ENCODE measurements at regions not wholly inside any gene's neighbourhood (a gene's known extent, or its start where the extent isn't known, plus 50 kb on each side); places are given as distances from the start of the nearest gene placed in this dataset.

- no TSS peak for BruUV-seq (replicated peaks)
- H3K9me3 ChIP-seq (ENCODE audit: low read depth, low read length, poor library complexity, severe bottlenecking) = no peaks in the 10 kb centered on the region
- H3K27ac ChIP-seq (ENCODE audit: low read depth, low read length, poor library complexity, severe bottlenecking) = no peak overlapping the region
- no peak for DNase-seq (ENCODE audit: low spot score)
- ChIA-PET CTCF (no interaction called here), POLR2A (ENCODE audit: low non-redundant PET) (no interaction called here)
- no peaks in the 10 kb centered on the region for H3K36me3 ChIP-seq (ENCODE audit: insufficient read depth, low read length, poor library complexity, severe bottlenecking)
- H3K4me3 ChIP-seq (ENCODE audit: low read depth, low read length, poor library complexity, severe bottlenecking) = no peak overlapping the region
- intact Hi-C loops (cut with micrococcal nuclease; ENCODE audit: unreplicated experiment) = no loop called here
- no peaks in the 10 kb centered on the region for H3K4me1 ChIP-seq (ENCODE audit: insufficient read depth, low read length, poor library complexity, severe bottlenecking)
- TF ChIP-seq CTCF (conservative IDR thresholded peaks at IDR 0.05; ENCODE audit: low read depth, low read length) (no peak), EZH2 (IDR thresholded peaks at IDR 0.05; ENCODE audit: borderline replicate concordance, low read depth, low read length, poor library complexity, severe bottlenecking) (no peak)
- H3K27me3 ChIP-seq (replicated peaks; ENCODE audit: insufficient read depth, low read depth, low read length, poor library complexity) = no peaks in the 10 kb centered on the region
These were observed 235.1 kb upstream of the PWP1 start for GRCh38 chr12:107450541-107450940.

DNA sequence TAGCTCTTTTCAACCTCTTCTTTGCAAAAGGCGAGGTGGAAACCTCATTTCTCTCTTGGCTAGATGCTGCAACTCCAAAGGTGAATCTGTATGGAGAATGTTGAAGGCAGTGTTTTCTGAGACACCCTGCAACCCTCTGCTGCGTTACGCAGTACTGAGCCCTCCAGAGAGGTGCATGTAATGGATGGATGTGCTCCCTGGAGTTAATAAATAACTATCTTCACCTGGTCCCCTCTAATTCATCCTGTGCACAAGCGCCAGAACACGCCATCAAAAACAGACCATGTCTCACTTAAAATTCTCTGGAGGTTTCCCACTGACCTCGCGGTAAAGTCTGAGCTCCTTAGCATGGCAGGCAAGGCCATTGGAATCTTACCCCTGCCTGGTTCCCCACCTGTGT, 234.4 kb upstream of the PWP1 start:
- BruUV-seq (replicated peaks) = no TSS peak
- Histone ChIP-seq H3K27me3 (replicated peaks; ENCODE audit: insufficient read depth, low read depth, low read length, poor library complexity) (no peaks in the 10 kb centered on the region), H3K9me3 (ENCODE audit: low read depth, low read length, poor library complexity, severe bottlenecking) (no peaks in the 10 kb centered on the region), H3K27ac (ENCODE audit: low read depth, low read length, poor library complexity, severe bottlenecking) (no peak overlapping the region), H3K36me3 (ENCODE audit: insufficient read depth, low read length, poor library complexity, severe bottlenecking) (no peaks in the 10 kb centered on the region), H3K4me1 (ENCODE audit: insufficient read depth, low read length, poor library complexity, severe bottlenecking) (no peaks in the 10 kb centered on the region), H3K4me3 (ENCODE audit: low read depth, low read length, poor library complexity, severe bottlenecking) (no peak overlapping the region)
- ChIA-PET POLR2A (ENCODE audit: low non-redundant PET) (no interaction called here), CTCF (no interaction called here)
- intact Hi-C loops (cut with micrococcal nuclease; ENCODE audit: unreplicated experiment) = no loop called here
- no peak for DNase-seq (ENCODE audit: low spot score)
- TF ChIP-seq CTCF (conservative IDR thresholded peaks at IDR 0.05; ENCODE audit: low read depth, low read length) (no peak), EZH2 (IDR thresholded peaks at IDR 0.05; ENCODE audit: borderline replicate concordance, low read depth, low read length, poor library complexity, severe bottlenecking) (no peak)

- Histone ChIP-seq H3K9me3 (ENCODE audit: low read depth, low read length, poor library complexity, severe bottlenecking) (no peaks in the 10 kb centered on the region), H3K27ac (ENCODE audit: low read depth, low read length, poor library complexity, severe bottlenecking) (no peak overlapping the region), H3K4me3 (ENCODE audit: low read depth, low read length, poor library complexity, severe bottlenecking) (no peak overlapping the region), H3K4me1 (ENCODE audit: insufficient read depth, low read length, poor library complexity, severe bottlenecking) (no peaks in the 10 kb centered on the region), H3K36me3 (ENCODE audit: insufficient read depth, low read length, poor library complexity, severe bottlenecking) (no peaks in the 10 kb centered on the region), H3K27me3 (replicated peaks; ENCODE audit: insufficient read depth, low read depth, low read length, poor library complexity) (no peaks in the 10 kb centered on the region)
- BruUV-seq (replicated peaks) = no TSS peak
- ChIA-PET CTCF (interaction anchor here (0.5 kb wide), 1 partner anchor 349 kb away, joined by 3 read pairs; no protein-coding TSS in a partner anchor), POLR2A (ENCODE audit: low non-redundant PET) (interaction anchor here (0.6 kb wide), 1 partner anchor 122 kb away, joined by 4 read pairs; no protein-coding TSS in a partner anchor)
- DNase-seq (ENCODE audit: low spot score) = no peak
- no peak for TF ChIP-seq CTCF (conservative IDR thresholded peaks at IDR 0.05; ENCODE audit: low read depth, low read length)
- TF ChIP-seq EZH2 (IDR thresholded peaks at IDR 0.05; ENCODE audit: borderline replicate concordance, low read depth, low read length, poor library complexity, severe bottlenecking) = no peak
- intact Hi-C loops (cut with micrococcal nuclease; ENCODE audit: unreplicated experiment) = no loop called here
These were observed 231.3 kb upstream of the PWP1 start for GRCh38 chr12:107454109-107454830.
